DMS 273 (cell line): ENCODE measurements at regions not wholly inside any gene's neighbourhood (a gene's known extent, or its start where the extent isn't known, plus 50 kb on each side); places are given as distances from the start of the nearest gene placed in this dataset.
A peak's percentile ranks its signal among the peaks of the same experiment; 100 is the strongest.

Source experiments
- DNase-seq: peaks from one replicate; lab custom pipeline; 2025; ENCODE audit not compliant: unreplicated experiment; lab: John Stamatoyannopoulos, UW

DNA sequence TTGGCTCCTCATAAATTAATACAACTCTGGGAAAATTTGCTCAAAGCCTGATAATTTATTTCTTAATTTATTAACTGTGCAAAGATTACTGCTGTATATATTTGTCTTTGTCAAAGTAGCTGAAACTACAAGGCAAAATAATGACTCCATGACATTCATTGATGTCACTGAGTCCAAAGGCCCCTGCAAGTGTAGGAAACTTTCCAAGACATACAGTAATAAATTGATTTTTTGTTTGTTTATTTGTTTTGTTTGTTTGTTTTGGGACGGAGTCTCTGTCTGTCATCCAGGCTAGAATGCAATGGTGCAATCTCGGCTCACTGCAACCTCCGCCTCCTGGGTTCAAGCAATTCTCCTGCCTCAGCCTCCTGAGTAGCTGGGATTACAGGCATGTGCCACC, 96.8 kb upstream of the LPP start:
- no peak for DNase-seq

- no peak for DNase-seq
These were observed 95.3 kb upstream of the LPP start for GRCh38 chr3:188058569-188059184.

DNA sequence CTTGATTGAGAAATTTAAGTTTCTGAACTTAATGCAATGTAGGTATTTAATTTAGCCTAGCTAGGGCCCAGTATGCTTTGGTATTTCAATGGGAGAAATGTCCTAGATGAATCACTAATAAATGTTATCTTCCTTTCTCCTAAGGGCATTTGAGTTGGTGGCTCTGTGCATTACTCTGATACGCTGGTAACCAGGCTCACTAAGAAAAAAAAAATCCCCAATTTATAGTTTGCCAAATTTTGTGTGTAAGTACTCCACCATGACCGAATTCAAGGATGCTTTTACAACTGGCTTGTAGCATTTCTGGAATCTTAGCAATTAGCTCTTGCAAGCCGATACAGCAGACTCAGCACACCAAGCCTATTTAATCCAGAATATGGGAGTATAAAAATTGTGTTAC, 94.6 kb upstream of the LPP start:
- no peak for DNase-seq

DNA sequence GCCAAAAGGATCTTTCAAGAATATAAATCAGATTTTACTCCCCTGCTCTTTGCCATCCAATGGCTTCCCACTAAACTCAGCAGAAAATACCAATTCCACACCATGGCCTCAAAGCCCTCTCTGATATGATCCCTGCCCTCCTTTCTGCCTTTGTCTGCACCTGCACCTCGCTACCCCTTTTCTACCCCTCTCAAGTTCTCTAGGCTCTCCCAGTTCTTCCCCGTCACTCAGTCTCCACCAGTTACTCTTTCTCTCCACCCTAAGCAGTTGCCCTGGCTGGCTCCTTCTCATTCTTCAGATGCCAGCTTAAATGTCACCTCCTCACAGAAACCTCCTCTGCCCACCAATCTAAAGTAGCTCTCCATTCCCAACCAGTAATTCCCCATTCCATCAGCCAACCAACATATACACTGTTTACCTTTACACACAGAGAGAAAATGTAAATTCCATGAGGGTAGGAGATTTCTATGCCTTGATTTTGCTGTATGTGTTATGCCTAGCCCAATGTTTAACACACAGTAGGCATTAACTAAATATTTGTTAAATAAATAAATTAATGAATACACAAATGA, 93.6 kb upstream of the LPP start:
- no peak for DNase-seq

DNA sequence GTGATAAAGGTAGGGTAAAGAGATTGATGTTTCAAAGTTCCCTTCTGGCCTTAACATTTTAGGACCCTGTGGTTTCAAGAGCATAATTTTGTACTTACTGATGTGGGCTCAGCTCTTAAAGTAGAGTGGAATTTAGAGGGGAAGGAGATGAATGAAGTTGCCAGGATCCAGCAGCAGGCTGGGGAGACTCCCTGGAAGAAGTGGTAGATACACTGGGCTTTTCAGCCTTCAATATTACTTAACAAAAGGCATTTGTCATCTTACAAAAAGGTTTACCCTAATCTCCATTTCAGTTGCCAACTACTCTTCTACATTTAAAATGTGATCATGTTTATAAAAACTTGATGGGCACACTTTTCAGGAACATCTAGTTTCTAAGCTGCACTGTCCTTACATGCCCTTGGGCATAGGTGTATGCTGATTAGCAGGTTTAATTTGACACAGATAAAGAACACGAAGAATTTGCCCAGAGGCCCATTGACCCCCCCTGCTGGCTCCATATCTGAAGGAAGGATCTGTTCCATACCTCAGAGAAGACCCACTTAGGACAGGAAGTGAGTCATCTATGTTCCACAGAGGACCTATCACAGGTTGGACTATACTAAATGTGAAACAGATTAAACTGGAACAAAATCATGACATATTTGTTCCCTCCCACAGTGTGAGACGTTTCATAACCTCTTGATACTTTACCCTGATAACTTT, 93.0 kb upstream of the LPP start:
- DNase-seq: peak; percentile 14

GRCh38 chr3:188062216-188062615, 91.7 kb upstream of the LPP start:
- DNase-seq: no peak

GRCh38 chr3:188064831-188065493, 89.0 kb upstream of the LPP start:
- no peak for DNase-seq

GRCh38 chr3:188066141-188066540, 87.8 kb upstream of the LPP start:
- no peak for DNase-seq

- no peak for DNase-seq
These were observed 86.0 kb upstream of the LPP start for GRCh38 chr3:188067932-188068331.

GRCh38 chr3:188068342-188068741, 85.6 kb upstream of the LPP start:
- no peak for DNase-seq

DNA sequence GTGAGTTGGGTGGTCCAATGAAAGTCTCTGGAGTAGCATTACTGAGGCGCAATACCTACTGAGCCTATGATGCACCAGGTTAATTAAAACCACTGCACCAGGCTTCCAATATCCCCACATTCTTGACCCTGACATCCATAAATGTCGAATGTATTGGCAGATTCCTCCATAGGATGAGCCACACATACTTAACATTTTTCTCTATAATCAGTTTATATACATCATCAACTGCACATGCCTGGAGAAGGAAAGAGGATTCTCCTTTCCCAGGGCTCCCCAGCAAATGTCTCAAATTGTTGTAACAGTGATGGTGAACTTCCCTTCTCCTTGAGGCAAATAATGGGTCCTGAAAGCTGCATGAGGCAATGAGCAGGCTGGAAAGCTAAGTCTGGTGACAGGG, 82.3 kb upstream of the LPP start:
- DNase-seq: no peak

DNA sequence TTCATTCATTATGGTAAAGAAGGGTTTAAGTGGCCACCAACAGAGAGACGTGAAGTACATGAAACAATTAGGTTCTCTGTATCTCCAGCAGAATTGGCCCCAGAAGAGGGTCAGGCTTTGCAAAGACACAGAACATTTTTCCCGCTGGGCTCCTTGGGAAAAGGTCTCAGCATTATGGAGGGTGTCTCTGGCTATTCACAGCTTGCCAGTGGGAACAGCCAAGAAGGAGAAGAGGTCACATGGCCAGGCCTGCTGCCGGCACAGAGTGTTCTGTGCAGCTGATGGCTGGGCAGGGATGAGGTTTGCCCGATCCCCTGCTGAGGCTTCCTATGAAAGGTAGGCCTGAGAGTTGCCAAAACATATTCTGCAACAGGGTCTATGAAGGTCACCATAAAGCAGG, 77.8 kb upstream of the LPP start:
- DNase-seq: no peak

DNA sequence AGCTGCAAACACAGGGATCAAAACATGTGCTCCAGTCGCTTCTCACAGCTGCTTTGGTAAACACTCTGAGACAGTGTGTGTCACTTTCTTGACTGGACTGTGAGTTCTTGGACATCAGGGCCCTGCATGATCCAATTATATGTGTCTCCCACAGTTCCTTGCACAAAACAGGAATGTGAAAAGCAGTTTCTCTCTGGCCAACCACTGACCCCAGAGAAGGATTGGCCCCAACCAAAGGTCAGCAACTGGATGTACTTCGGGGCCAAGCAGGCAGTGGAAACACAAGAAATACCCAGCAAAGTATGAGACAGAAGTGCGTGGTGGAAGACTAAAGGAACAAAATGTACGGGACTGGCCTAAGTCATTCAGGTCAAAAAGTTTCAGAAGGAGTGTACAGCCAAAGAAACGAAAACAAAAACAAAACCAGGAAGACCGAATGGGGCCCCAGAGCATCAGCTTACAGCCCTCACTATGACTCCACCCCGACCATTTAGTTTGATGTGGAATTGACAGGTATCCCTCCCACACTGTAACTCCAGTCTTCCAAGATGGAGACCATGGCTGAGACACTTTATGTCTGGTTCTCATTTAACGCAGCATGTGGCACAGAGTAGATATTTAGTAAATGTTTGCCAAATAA, 76.7 kb upstream of the LPP start:
- no peak for DNase-seq

- DNase-seq: no peak
These were observed 73.9 kb upstream of the LPP start for GRCh38 chr3:188080091-188080490.

GRCh38 chr3:188082031-188082430, 71.9 kb upstream of the LPP start:
- DNase-seq: no peak

GRCh38 chr3:188082450-188082849, 71.5 kb upstream of the LPP start:
- no peak for DNase-seq

DNA sequence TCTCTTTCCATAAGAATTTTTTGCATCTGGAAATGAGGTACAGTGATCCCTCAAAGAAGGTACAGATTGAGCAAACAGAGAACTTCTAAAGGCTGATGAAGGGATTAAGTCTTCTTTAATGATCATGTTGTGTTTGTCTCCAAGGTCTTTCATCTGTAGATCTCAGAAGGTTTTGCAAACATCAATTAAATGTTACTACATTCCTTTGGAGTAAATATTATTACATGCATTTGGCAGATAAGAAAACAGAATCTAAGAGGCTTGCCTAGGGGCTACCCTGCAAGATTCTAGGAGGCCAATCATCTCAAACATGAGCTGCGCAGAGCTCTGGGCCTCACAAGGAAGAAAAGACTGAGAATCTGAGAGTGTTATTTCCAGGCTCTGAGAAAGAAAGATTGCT, 70.9 kb upstream of the LPP start:
- no peak for DNase-seq

DNA sequence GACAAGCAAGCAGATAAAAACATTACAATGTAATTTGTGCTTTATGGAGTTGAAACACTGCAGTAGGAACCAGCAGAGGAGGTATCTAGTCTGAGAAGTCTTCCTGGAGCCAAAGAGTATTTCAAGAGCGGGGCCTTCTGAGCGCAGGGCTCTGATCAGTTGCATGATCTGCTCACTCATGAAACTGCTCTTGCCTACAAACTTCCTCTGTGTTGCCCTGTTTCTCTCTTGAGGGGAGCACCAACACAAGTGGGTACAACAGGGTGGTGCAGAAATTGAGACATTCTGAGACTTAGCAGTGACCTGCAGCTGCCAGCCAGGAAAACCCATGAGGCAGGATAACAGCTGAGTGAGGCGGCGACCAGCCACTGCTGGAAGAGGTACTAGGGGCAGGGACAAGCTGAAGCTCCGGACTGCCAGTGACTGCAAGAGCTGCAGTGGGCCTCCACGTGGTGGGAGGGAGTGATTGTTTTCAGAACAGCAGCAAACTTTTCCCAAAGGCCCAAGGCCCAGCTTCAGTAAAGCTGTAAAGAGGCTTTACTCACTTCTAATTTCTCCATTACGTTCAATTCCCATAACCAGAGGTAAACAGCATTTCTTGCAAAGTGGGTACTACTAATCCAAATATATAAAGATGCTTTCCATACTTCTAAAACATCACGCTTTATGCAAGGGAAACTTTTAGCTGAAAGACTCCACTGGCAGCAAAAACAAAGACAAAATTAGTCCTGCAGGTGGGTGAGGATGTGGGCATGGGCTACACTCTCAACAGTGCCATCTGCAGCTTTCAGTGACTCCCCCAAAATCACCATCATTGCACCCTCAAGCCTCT, 69.0 kb upstream of the LPP start:
- no peak for DNase-seq

DNA sequence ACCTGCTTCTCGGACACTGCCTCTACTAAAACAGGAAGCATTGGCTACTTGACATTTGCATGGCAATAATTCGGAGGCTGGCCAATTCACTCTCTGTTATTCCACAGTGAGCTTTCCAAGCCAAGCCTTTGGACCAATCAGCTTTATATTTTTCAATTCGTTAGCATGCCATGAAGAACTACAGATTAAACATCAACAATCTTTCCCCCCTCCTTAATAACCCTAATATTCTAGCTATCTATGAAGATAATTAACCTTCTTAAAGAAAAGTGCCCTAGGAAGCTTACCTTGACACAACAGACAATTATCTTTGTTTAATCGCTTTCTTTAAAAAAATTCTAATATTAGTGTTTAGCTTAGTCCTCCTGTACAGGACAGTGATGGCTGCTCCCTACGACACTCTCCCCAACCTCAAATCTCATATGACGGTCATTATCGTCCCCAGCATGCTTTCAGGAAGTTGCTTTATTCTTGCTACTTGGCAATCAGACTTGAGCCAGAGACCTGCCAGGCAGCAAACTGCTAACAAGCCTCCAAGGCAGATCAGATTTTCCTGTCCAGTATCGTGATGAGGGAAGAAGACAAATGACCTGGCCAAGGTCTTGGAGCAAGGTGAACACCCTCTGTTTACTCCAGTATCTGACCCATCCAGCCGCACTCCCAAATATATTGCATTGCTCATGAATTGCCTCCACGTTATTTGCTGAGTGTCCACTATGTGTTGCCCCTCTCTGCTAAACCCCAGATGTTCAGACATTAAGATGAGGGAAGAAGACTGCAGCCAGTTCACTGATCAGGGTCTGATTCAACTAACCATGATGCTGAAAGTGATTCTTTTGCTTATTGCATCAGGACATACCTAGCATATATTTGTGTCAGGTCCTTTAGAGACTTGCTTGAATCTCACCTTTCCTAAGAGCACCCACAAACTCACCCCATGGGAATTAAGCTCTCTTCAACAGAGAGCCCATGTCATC, 68.1 kb upstream of the LPP start:
- DNase-seq: no peak
